Sigmoid colon (tissue), 6 donors: ENCODE measurements at regions not wholly inside any gene's neighbourhood (a gene's known extent, or its start where the extent isn't known, plus 50 kb on each side); places are given as distances from the start of the nearest gene placed in this dataset.
"Not testable (repeated sequence)": the region's sequence is repeated elsewhere in the genome, so short reads cannot be mapped to it uniquely, and the experiment has no call there.

ENCODE experiments used
- DNase-seq: peaks from one replicate; pipeline ENCODE4 v3.0.0-alpha.2; 2019
- H3K27ac ChIP-seq, 4 donors: fragments of 200-600 bp; sonication (generic); one replicate each; pipeline ENCODE4 v1.5.1; 2016 to 2019; ENCODE audit warnings: mild to moderate bottlenecking in 1 of 4
- H3K27me3 ChIP-seq, 3 donors: fragments of 200-600 bp; sonication (generic); one replicate each; pipeline ENCODE4 v1.5.1; 2019; ENCODE audit warnings: mild to moderate bottlenecking in 1 of 3
- H3K36me3 ChIP-seq, 4 donors: fragments of 200-600 bp; sonication (generic); one replicate each; pipeline ENCODE4 v1.5.1; 2016 to 2019
- H3K4me1 ChIP-seq, 4 donors: fragments of 200-600 bp; sonication (generic); one replicate each; pipeline ENCODE4 v1.5.1; 2017 to 2019
- H3K4me3 ChIP-seq, 4 donors: fragments of 200-600 bp; sonication (generic); one replicate each; pipeline ENCODE4 v1.5.1; 2017 to 2019; ENCODE audit warnings: mild to moderate bottlenecking in 2 of 4, moderate library complexity in 1 of 4
- H3K9me3 ChIP-seq, 4 donors: fragments of 200-600 bp in 3 of 4; sonication (generic) in 3 of 4; one replicate each; pipeline versions ENCODE4 v1.5.1 to v1.6.1; 2013 to 2019
- EP300 ChIP-seq, 4 donors: sonication (generic); formaldehyde crosslinking; IDR thresholded peaks; one replicate each; pipeline ENCODE4 v1.6.1; 2017; ENCODE audit warnings: antibody characterized with exemption in 4 of 4
- POLR2A ChIP-seq, 2 donors: fragments of 450-650 bp; IDR thresholded peaks; one replicate each; pipeline ENCODE4 v1.6.1; 2016; ENCODE audit warnings: antibody characterized with exemption in 2 of 2, mild to moderate bottlenecking in 2 of 2, moderate library complexity in 2 of 2
- POLR2AphosphoS5 ChIP-seq, 4 donors: sonication (generic); formaldehyde crosslinking; IDR thresholded peaks; one replicate each; pipeline ENCODE4 v1.6.1; 2017; ENCODE audit warnings: antibody characterized with exemption in 4 of 4
- WGBS, 2 donors: extraction: QIAGEN DNeasy Blood & Tissue Kit; methylation state at CpG; one replicate each; pipeline ENCODE4 v1.1.7; 2013; 5-methylcytosine and 5-hydroxymethylcytosine counted together
- intact Hi-C: fragments of 100-400 bp; cut with DNase I; formaldehyde crosslinking; loops from one replicate; pipeline ENCODE4 v1.15.1; 2023
- TF ChIP-seq, protein P1 (sequence below), 4 experiments: fragments of 450-650 bp in 3 of 4; fragments of 200-600 bp in 1 of 4; IDR thresholded peaks; one replicate each; pipeline ENCODE4 v1.5.1; 2016 to 2019; ENCODE audit warnings: antibody characterized with exemption in 4 of 4, mild to moderate bottlenecking in 3 of 4, moderate library complexity in 2 of 4
- donor health status: healthy with polysubstance abuse.
- donor health status: healthy.

DNA sequence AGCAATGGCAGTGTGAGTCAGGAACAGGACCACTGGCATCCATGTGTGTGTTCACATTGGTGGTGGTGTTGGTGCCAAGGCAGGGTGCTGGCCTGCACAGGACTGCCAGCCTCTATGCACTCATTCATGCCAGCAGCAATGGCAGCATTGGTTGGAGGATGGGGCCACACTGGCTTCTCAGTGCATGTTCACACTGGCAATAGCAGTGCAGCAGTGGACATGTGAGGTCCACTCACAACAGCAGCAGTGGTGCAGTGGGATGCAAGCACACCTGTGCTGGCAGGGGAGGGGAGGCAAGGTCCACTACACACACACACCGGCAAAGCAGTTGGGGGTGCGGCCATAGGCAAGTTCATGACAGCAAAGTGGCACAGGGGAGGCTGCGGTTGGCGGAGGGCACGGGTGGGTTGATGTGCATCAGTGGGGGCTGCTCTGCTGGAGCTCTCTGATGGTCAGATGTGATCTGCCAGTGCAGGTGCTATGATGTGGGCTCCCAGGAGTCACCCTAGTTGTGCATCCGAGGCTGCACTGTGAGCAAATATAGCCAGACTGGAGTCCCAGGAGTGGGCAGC, 57.8 kb upstream of the TNKS2 start:
- intact Hi-C loops = no loop called here
- peaks cover 0 to 11% (median 0%) of the 10 kb centered on the region in 4 donors for H3K4me1 ChIP-seq
- no peak overlapping the region for H3K27ac ChIP-seq
- H3K36me3 ChIP-seq = no peaks in the 10 kb centered on the region
- no peak for DNase-seq
- no peaks in the 10 kb centered on the region for H3K27me3 ChIP-seq
- no peak for TF ChIP-seq POLR2AphosphoS5 (IDR thresholded peaks at IDR 0.05)
- no peak overlapping the region for H3K4me3 ChIP-seq
- WGBS, 2 donors = 94 to 97% methylated on average over 6 of the region's 6 CpGs
- H3K9me3 ChIP-seq = no peaks in the 10 kb centered on the region

DNA sequence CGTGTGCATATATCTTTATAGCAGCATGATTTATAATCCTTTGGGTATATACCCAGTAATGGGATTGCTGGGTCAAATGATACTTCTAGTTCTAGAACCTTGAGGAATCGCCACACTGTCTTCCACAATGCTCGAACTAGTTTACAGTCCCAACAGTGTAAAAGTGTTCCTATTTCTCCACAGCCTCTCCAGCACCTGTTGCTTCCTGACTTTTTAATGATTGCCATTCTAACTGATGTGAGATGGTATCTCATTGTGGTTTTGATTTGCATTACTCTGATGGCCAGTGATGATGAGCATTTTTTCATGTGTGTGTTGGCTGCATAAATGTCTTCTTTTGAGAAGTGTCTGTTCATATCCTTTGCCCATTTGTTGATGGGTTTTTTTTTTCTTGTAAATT, 66.0 kb upstream of the TNKS2 start:
- H3K36me3 ChIP-seq, intact Hi-C loops: not testable (repeated sequence)
- WGBS, 2 donors = 63 to 79% methylated on average over 3 of the region's 3 CpGs

DNA sequence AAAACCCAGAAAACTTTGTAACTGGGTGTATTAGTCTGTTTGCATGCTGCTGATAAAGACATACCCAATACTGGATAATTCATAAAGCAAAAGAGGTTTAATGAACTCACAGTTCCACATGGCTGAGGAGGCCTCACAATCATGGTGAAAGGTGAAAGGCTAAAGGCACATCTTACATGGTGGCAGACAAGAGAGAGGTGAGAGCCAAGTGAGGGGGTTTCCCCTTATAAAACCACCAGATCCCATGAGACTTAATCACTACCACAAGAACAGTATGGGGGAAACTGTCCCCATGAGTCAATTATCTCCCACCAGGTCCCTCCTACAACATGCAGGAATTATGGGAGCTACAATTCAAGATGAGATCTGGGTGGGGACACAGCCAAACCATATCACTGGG, 68.9 kb upstream of the TNKS2 start:
- H3K4me1 ChIP-seq, H3K27ac ChIP-seq, H3K9me3 ChIP-seq, DNase-seq, H3K4me3 ChIP-seq, intact Hi-C loops, H3K36me3 ChIP-seq, H3K27me3 ChIP-seq: not testable (repeated sequence)

More for the DNA sequence above, 66.0 kb upstream of the TNKS2 start:
- not testable (repeated sequence) for DNase-seq, H3K27ac ChIP-seq, H3K9me3 ChIP-seq, H3K4me3 ChIP-seq, H3K4me1 ChIP-seq, H3K27me3 ChIP-seq

DNA sequence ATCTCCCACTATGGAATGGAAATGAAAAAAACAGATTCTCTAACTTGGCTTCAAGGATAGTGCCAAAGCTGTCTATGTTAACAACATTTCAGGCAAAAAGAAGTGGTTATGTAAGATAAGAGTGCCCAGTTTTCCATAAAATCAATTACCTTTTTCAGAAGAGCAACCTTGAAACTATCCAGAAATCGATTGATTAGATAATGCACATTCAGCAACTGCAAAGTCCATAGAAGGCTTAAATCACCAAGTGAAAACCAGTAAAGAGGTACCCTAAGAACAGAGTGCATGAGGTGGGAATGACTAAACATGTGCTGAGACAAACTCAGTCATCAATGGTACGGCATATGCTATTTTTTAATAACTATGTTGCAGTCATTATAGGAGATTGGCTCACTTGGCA, 71.9 kb upstream of the TNKS2 start:
- no peak for DNase-seq
- intact Hi-C loops = no loop called here
- Histone ChIP-seq H3K4me1 (no peaks in the 10 kb centered on the region), H3K27me3 (no peaks in the 10 kb centered on the region), H3K4me3 (no peak overlapping the region), H3K27ac (no peak overlapping the region), H3K9me3 (no peaks in the 10 kb centered on the region), H3K36me3 (no peaks in the 10 kb centered on the region)
- no peak for TF ChIP-seq POLR2AphosphoS5 (IDR thresholded peaks at IDR 0.05)
- no peak for TF ChIP-seq POLR2A (IDR thresholded peaks at IDR 0.05)
- TF ChIP-seq, protein P1, sequence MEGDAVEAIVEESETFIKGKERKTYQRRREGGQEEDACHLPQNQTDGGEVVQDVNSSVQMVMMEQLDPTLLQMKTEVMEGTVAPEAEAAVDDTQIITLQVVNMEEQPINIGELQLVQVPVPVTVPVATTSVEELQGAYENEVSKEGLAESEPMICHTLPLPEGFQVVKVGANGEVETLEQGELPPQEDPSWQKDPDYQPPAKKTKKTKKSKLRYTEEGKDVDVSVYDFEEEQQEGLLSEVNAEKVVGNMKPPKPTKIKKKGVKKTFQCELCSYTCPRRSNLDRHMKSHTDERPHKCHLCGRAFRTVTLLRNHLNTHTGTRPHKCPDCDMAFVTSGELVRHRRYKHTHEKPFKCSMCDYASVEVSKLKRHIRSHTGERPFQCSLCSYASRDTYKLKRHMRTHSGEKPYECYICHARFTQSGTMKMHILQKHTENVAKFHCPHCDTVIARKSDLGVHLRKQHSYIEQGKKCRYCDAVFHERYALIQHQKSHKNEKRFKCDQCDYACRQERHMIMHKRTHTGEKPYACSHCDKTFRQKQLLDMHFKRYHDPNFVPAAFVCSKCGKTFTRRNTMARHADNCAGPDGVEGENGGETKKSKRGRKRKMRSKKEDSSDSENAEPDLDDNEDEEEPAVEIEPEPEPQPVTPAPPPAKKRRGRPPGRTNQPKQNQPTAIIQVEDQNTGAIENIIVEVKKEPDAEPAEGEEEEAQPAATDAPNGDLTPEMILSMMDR (IDR thresholded peaks at IDR 0.05) = no peak
- no peak for TF ChIP-seq EP300 (IDR thresholded peaks at IDR 0.05)
- WGBS, 2 donors = 90 to 92% methylated on average over 2 of the region's 2 CpGs

DNA sequence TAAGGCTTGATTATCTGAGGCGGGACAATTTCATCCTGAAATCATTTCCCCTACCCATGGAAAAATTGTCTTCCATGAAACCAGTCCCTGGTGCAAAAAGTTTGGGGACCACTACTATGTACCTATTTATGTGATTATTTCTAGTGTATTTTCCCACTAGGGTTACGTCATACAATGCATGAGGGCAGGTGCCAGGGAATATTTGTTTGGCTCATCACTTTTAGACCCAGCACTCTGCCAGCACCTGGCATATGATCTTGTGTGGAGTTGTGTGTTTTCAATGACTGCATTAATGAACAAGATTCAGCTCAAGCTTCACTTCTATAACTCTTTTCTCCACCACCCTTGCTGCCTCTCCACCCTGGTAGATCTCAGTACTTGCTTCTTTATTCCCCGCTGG, 73.3 kb upstream of the TNKS2 start:
- Histone ChIP-seq H3K27ac (no peak overlapping the region), H3K4me1 (no peaks in the 10 kb centered on the region), H3K27me3 (no peaks in the 10 kb centered on the region), H3K4me3 (no peak overlapping the region), H3K9me3 (no peaks in the 10 kb centered on the region), H3K36me3 (no peaks in the 10 kb centered on the region)
- DNase-seq = no peak
- no peak for TF ChIP-seq POLR2A (IDR thresholded peaks at IDR 0.05)
- TF ChIP-seq EP300 (IDR thresholded peaks at IDR 0.05) = no peak
- TF ChIP-seq, protein P1 (IDR thresholded peaks at IDR 0.05) = no peak
- TF ChIP-seq POLR2AphosphoS5 (IDR thresholded peaks at IDR 0.05) = no peak
- intact Hi-C loops = no loop called here
- 91% methylated on average over 3 of the region's 3 CpGs for WGBS, 2 donors

DNA sequence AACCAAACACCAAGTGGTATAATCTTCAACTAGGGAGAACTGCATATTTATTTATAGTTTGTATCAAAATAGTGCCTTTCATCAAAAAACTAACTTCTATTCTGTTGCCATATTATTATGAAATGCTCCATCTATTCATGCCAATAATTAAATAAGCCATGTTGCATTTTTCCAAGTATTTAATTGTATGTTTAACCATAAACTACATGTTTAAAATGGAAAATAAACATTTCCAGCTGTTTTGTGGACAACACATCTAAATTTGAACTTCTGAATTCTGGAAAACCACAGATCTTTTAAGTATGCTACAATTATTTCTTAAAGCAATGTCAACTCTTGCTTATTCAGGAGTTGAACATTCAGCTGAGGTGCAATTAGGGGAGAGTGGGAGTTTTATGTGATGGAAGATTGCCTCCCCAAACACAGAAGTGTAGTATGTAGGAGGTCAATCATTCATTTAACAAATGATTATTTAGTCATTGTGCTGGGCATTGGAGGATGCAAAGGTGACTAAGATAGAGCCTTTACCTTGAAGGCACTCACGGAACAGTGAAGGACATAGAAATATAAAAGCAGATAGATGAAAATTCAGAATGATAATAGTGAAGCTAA, 80.7 kb upstream of the PPP1R3C start:
- intact Hi-C loops = no loop called here

More for the DNA sequence above, 80.7 kb upstream of the PPP1R3C start:
- WGBS, 2 donors = 89% methylated on average over 1 of the region's 1 CpG
- H3K36me3 ChIP-seq = no peaks in the 10 kb centered on the region
- DNase-seq = no peak
- H3K4me3 ChIP-seq = no peak overlapping the region
- H3K4me1 ChIP-seq = peaks cover 0 to 5% (median 0%) of the 10 kb centered on the region in 4 donors
- no peaks in the 10 kb centered on the region for H3K27me3 ChIP-seq
- no peak overlapping the region for H3K27ac ChIP-seq
- peaks cover 0 to 1% (median 0%) of the 10 kb centered on the region in 4 donors for H3K9me3 ChIP-seq
- no peak for TF ChIP-seq POLR2AphosphoS5 (IDR thresholded peaks at IDR 0.05)
- no peak for TF ChIP-seq EP300 (IDR thresholded peaks at IDR 0.05)
- no peak for TF ChIP-seq POLR2A (IDR thresholded peaks at IDR 0.05)
- TF ChIP-seq, protein P1 (IDR thresholded peaks at IDR 0.05) = no peak
